ENCODE measurements at regions not wholly inside any gene's neighbourhood (a gene's known extent, or its start where the extent isn't known, plus 50 kb on each side); places are given as distances from the start of the nearest gene placed in this dataset.

DNA sequence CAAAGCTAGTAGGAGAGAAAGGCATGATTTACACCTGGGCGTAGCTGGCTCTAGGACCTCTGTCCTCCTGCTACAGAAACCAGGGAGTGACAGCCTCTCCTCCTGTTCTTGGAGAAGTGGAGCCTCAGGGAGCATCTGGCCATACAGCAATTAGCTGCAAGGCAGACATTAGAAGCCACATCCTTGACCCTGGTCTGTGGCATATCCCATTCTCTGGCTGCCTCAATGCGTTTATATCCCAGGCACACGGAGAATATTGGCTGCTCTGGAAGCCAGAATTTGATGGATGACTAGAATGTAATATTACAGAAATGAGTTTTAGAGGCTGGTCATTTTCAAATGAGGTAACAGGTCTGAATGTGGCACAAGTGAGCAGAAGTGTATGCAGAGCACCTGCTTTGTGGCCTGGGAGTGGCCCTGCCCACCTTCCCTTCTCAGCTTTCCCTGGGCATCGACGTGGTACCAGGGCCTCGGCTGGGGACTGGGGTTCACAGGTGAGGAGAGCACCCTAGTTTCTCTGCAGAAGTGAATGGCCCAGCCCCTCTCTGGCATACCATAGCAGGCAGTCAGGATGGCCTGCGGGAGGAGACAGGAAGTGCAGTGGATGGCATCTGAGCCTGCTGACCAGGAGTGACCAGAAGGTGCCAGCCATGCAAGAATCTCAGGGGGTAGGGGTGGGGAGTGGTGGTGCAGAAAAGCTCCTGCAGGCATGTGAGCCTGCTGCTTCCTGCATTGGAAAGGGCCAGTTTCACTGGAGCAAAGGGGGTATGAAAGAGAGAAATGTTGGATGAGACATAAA is 367.2 kb upstream of the ZNF32 start:
- TF ChIP-seq, protein P1, sequence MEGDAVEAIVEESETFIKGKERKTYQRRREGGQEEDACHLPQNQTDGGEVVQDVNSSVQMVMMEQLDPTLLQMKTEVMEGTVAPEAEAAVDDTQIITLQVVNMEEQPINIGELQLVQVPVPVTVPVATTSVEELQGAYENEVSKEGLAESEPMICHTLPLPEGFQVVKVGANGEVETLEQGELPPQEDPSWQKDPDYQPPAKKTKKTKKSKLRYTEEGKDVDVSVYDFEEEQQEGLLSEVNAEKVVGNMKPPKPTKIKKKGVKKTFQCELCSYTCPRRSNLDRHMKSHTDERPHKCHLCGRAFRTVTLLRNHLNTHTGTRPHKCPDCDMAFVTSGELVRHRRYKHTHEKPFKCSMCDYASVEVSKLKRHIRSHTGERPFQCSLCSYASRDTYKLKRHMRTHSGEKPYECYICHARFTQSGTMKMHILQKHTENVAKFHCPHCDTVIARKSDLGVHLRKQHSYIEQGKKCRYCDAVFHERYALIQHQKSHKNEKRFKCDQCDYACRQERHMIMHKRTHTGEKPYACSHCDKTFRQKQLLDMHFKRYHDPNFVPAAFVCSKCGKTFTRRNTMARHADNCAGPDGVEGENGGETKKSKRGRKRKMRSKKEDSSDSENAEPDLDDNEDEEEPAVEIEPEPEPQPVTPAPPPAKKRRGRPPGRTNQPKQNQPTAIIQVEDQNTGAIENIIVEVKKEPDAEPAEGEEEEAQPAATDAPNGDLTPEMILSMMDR (IDR thresholded peaks at IDR 0.05), result no peak
- TF ChIP-seq POLR2A (IDR thresholded peaks at IDR 0.05) (no peak), POLR2AphosphoS5 (IDR thresholded peaks at IDR 0.05) (no peak)
